GM21381 (cell line): ENCODE measurements at regions not wholly inside any gene's neighbourhood (a gene's known extent, or its start where the extent isn't known, plus 50 kb on each side); places are given as distances from the start of the nearest gene placed in this dataset.

ENCODE experiments used
- ATAC-seq: cut with Tn5 transposase; IDR thresholded peaks from one replicate; pipeline ENCODE4 v1.9.1; 2021; ENCODE audit warnings: mild to moderate bottlenecking, moderate library complexity; ENCODE audit not compliant: unreplicated experiment

GRCh38 chr11:127219704-127220103 lies 219.1 kb upstream of the KIRREL3 start:
- no peak for ATAC-seq

- ATAC-seq = no peak
These were observed 217.7 kb upstream of the KIRREL3 start for GRCh38 chr11:127218275-127218608.

GRCh38 chr11:127217452-127218274 lies 217.1 kb upstream of the KIRREL3 start:
- no peak for ATAC-seq

GRCh38 chr11:127205688-127206217 lies 205.2 kb upstream of the KIRREL3 start:
- no peak for ATAC-seq

- no peak for ATAC-seq
These were observed 202.9 kb upstream of the KIRREL3 start for GRCh38 chr11:127203490-127203889.

- no peak for ATAC-seq
These were observed 201.5 kb upstream of the KIRREL3 start for GRCh38 chr11:127202105-127202504.

GRCh38 chr11:127199306-127199801 lies 198.8 kb upstream of the KIRREL3 start:
- no peak for ATAC-seq

- no peak for ATAC-seq
These were observed 195.0 kb upstream of the KIRREL3 start for GRCh38 chr11:127195501-127196120.

GRCh38 chr11:127194521-127194920 lies 194.0 kb upstream of the KIRREL3 start:
- no peak for ATAC-seq

GRCh38 chr11:127193950-127194349 lies 193.4 kb upstream of the KIRREL3 start:
- ATAC-seq = no peak

- ATAC-seq = no peak
These were observed 191.1 kb upstream of the KIRREL3 start for GRCh38 chr11:127191689-127192088.

- ATAC-seq = no peak
These were observed 190.7 kb upstream of the KIRREL3 start for GRCh38 chr11:127191261-127191660.

- no peak for ATAC-seq
These were observed 182.1 kb upstream of the KIRREL3 start for GRCh38 chr11:127182586-127183203.

GRCh38 chr11:127157225-127157624 lies 156.7 kb upstream of the KIRREL3 start:
- no peak for ATAC-seq

GRCh38 chr11:127149410-127149809 lies 148.8 kb upstream of the KIRREL3 start:
- no peak for ATAC-seq

GRCh38 chr11:127143251-127143650 lies 142.7 kb upstream of the KIRREL3 start:
- no peak for ATAC-seq

- no peak for ATAC-seq
These were observed 138.0 kb upstream of the KIRREL3 start for GRCh38 chr11:127138613-127139012.

GRCh38 chr11:127137771-127138280 lies 137.3 kb upstream of the KIRREL3 start:
- ATAC-seq = no peak

GRCh38 chr11:127136438-127136837 lies 135.9 kb upstream of the KIRREL3 start:
- ATAC-seq = no peak

- no peak for ATAC-seq
These were observed 134.7 kb upstream of the KIRREL3 start for GRCh38 chr11:127135256-127135655.

- no peak for ATAC-seq
These were observed 132.5 kb upstream of the KIRREL3 start for GRCh38 chr11:127133061-127133460.
